GM18873 (cell line): ENCODE measurements at regions not wholly inside any gene's neighbourhood (a gene's known extent, or its start where the extent isn't known, plus 50 kb on each side); places are given as distances from the start of the nearest gene placed in this dataset.
"Not testable (repeated sequence)": the region's sequence is repeated elsewhere in the genome, so short reads cannot be mapped to it uniquely, and the experiment has no call there.

Experiments used
- ATAC-seq: cut with Tn5 transposase; IDR thresholded peaks from one replicate; pipeline ENCODE4 v1.9.1; 2021; ENCODE audit warnings: mild to moderate bottlenecking, moderate library complexity, moderate number of reproducible peaks; ENCODE audit not compliant: unreplicated experiment, low FRiP score

GRCh38 chr2:53403792-53404413, 363.7 kb upstream of the CHAC2 start:
- ATAC-seq: no peak

GRCh38 chr2:53397085-53397484, 370.5 kb upstream of the CHAC2 start:
- ATAC-seq: no peak

DNA sequence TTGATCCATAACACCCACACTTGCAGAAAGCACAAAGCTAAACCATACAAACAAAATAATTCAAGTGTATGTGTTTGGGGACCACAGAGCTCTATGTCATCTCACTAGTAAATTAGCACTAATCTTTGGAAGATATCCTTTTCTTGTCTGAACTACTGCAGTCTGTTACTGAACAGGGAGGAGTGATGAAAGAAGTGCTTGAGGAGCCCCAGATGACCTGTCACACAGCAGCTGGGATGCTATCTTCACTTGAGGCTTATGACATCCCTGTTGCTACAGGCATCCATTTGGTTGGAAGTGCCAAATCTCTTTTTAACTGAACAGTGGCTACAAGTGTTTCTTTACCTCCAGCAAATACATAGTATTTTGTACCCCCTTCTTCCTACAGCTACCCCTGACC, 386.3 kb upstream of the CHAC2 start:
- no peak for ATAC-seq

GRCh38 chr2:53379547-53379946, 388.1 kb upstream of the CHAC2 start:
- ATAC-seq: no peak

- no peak for ATAC-seq
Observed at GRCh38 chr2:53378791-53379190, 388.8 kb upstream of the CHAC2 start.

DNA sequence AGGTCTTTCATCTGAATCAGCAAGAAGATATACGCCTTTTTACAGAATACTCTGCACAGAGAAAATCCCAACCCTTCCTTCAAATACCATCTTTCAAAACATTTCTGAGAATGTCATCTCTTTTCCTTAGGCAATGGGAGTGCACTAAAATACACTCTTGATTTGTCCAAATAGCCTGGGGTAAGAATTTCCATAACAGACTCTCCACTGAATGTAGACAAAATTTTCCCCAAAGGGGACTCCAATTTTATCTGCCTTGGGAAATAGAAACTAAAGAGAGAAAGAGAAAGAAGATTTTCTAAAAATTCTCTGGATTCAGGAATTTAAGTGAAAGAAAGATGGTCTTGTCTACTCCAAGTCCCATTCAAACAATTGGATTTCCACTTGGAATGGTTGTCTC, 394.5 kb upstream of the CHAC2 start:
- no peak for ATAC-seq

DNA sequence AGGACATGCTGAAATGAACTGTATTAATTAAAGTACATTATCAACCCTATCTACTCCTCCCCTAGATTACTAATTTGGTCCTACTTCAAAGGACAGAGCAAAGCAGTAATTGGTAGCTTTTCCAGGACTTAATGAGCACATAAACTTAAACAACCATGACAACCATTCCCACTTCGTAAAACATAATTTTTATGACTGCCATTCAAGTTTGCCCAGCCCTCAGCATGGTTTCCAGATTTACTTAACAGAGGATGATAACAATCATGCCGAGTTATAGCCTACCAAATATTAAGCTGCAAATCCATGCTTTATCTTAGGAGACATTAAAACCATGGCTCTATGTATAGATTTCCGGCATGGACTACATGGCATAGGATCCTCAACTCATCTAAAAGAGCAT, 401.1 kb upstream of the CHAC2 start:
- no peak for ATAC-seq

DNA sequence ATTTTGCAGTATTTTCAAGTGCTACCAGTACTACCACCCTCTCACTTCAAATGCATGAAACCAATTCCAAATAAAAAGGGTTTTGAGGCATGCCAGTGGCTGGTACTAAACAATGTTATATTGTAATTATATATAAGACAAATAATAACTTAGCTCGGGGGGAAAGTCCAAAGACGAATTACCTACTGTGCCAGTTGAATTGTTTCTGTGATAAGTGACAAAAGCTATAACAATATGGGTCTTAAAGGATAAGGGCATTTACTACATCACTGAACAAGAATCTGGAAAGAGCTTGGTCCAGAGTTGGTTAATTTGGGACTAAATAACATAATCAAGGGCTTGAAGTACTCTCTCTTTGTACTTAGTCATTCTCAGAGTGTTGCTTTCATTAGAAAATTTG, 404.7 kb upstream of the CHAC2 start:
- ATAC-seq: no peak

DNA sequence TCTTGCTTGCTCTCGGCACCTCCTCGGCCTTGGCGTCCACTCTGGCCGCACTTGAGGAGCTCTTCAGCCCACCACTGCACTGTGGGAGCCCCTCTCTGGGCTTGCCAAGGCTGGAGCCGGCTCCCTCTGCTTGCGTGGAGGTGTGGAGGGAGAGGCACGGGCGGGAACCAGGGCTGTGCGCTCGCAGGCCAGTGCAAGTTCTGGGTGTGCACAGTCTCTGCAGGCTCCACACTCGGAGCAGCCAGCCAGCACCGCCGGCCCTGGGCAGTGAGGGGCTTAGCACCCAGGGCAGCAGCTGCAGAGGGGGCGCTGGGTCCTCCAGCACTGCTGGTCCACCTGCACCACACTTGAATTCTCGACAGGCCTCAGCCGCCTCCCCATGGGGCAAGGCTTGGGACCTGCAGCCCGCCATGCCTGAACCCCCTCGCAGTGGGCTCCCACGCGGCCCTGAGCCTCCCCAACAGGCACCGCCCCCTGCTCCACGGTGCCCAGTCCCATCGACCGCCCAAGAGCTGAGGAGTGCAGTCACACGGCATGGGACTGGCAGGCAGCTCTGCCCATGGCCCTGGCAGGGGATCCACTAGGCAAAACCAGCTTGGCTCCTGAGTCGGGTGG, 411.2 kb upstream of the CHAC2 start:
- ATAC-seq: no peak

- ATAC-seq: no peak
Observed at GRCh38 chr2:53353135-53354114, 414.2 kb upstream of the CHAC2 start.

- no peak for ATAC-seq
Observed at GRCh38 chr2:53347269-53347668, 420.3 kb upstream of the CHAC2 start.

DNA sequence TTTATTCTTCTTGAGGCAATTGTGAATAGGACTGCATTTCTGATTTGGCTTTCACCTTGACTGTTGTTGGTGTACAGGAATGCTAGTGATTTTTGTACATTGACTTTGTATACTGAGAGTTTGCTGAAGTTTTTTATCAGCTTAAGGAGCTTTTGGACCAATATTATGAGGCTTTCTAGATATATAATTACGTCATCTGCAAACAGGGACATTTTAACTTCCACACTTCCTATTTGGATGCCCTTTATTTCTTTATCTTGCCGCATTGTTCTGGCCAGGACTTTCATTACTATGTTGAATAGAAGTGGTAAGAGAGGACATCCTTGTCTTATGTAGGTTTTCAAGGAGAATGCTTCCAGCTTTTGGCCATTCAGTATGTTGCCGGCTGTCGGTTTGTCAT, 425.4 kb upstream of the CHAC2 start:
- no peak for ATAC-seq

DNA sequence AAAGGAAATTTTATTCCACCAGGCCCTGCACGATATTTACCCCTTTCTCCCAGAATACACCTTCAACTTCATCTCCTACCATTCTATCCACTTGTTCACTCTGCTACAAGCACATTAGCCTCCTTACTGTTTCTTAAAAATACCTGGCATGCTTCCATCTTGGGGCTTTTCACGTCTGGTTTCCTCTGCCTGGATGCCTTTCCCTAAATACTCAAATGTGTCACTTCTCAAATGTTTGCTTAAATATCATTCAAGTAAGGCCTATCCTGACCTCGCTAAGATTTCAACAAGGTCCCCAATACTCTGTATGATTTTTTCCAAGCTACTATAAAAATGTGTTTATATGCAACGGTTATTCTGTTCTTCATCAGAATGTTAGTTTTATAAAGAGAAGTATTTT, 433.0 kb upstream of the CHAC2 start:
- no peak for ATAC-seq

GRCh38 chr2:53331667-53332066, 435.9 kb upstream of the CHAC2 start:
- no peak for ATAC-seq

DNA sequence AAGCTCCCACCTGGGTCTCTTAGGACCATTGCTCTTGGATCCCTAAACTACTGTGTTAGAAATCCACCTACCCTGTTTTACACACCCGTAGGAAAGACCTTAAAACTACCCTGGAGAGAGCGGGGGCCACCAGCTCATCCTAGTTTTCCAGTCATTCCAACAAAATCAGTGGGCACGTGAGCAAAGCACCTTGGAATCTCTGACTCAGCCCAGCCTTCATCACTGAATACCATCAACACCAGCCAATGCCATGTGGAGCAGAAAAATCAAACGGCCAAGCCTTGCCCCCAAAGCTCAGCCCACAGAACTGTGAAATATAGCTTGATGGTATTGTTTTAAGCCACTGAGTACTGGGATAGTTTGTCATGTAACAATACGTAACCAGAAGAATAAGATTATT, 449.7 kb upstream of the CHAC2 start:
- ATAC-seq: no peak

GRCh38 chr2:53315149-53315548, 452.5 kb upstream of the CHAC2 start:
- no peak for ATAC-seq

DNA sequence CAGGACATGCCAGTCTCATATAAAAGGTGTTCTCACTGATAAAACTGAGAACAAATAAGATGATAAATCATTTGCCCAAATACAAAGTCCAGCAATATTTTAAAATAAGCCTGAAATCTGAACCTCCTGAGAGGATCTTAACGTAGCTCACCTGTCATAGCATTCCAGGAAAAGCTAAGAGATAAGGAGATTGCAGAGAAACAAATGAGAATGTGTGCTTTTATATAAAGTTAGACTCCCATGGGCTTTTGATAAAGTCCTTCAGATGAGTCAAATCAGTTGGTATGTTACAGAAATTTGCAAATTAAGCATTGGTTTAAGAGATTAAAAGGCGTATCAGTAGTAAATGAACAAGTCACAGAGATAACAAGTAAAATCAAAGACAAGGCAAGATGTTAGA, 452.9 kb upstream of the CHAC2 start:
- ATAC-seq: no peak

- ATAC-seq: not testable (repeated sequence)
Observed at GRCh38 chr2:53313644-53314043, 454.0 kb upstream of the CHAC2 start.

DNA sequence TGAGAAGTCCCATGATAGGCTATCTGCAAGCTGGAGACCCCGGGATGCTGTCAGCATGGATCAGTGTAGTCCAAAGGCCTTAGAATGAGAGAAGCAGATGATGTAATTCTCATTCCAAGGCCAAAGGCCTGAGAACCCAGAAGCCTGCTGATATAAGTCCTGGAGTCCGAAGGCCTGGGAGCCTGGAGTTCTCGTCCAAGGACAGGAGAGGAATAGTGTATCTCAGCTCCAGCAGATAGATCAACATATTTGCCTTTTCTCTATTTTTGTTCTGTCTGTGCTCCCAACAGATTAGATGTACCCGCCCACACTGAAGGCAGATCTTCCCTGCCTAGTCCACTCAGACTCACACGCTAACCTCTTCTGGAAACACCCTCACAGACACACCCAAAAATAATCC, 454.9 kb upstream of the CHAC2 start:
- ATAC-seq: no peak

GRCh38 chr2:53312181-53312580, 455.4 kb upstream of the CHAC2 start:
- no peak for ATAC-seq

GRCh38 chr2:53303012-53303578, 464.5 kb upstream of the CHAC2 start:
- no peak for ATAC-seq
